ENCODE measurements at regions not wholly inside any gene's neighbourhood (a gene's known extent, or its start where the extent isn't known, plus 50 kb on each side); places are given as distances from the start of the nearest gene placed in this dataset.

DNA sequence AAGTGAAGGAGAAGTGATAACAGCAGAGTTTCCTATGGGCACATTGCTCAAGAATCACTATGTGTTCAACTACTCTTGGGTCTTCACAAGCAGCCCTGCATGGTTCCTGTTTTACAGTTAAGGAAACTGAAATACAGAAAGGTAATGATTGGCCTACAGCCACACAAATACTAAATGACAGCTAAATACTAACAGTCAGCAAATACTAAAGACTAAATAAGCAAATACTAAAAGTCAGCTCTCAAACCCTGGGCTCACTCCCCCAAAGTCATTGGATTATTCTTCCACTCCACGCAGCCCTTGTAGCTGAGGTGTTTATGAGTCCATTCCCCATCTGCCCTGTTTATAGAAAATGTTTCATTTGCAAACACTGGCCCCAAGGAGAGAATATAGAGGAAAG is 372.7 kb upstream of the CDH11 start:
- no peaks in the 10 kb centered on the region for H3K4me1 ChIP-seq
- H3K27me3 ChIP-seq, result no peaks in the 10 kb centered on the region
- H3K36me3 ChIP-seq, result no peaks in the 10 kb centered on the region
- intact Hi-C loops (cut with DNase I; ENCODE audit: low total_unique reads), result no loop called here
- H3K9me3 ChIP-seq, result no peaks in the 10 kb centered on the region
- TF ChIP-seq POLR2AphosphoS5 (IDR thresholded peaks at IDR 0.05) (no peak), CTCF (IDR thresholded peaks at IDR 0.05) (no peak), POLR2A (IDR thresholded peaks at IDR 0.05) (no peak)
- DNase-seq (ENCODE audit: low spot score in 2 of 2), result no peak
- H3K27ac ChIP-seq, result no peak overlapping the region
- no peak overlapping the region for H3K4me3 ChIP-seq

- no peaks in the 10 kb centered on the region for H3K36me3 ChIP-seq
- no peak overlapping the region for H3K27ac ChIP-seq
- intact Hi-C loops (cut with DNase I; ENCODE audit: low total_unique reads), result no loop called here
- H3K27me3 ChIP-seq, result no peaks in the 10 kb centered on the region
- no peaks in the 10 kb centered on the region for H3K4me1 ChIP-seq
- no peak for DNase-seq (ENCODE audit: low spot score in 2 of 2)
- H3K4me3 ChIP-seq, result no peak overlapping the region
- TF ChIP-seq CTCF (IDR thresholded peaks at IDR 0.05) (no peak), POLR2A (IDR thresholded peaks at IDR 0.05) (no peak), POLR2AphosphoS5 (IDR thresholded peaks at IDR 0.05) (no peak)
- H3K9me3 ChIP-seq, result no peaks in the 10 kb centered on the region
Observed at GRCh38 chr16:65494080-65494479, 372.2 kb upstream of the CDH11 start.

DNA sequence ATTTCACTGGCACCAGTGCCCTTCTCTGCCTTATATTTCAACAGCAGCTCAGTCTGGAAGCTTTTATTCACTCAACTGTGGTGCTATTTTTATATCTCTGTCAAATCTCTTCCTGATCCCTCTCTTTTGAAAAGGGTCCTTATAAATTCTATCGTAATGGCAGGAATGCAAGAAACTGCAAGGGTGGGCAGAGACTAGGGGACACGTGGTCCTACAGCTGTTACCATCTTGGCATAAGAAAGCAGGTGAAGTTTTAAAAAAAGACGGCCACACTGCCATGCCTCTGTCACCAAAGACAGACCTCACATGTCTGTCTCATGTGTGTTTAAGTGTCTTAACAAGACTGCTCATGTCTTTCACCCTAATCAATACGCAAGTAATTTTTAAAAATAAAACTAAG is 368.4 kb upstream of the CDH11 start:
- no peak overlapping the region for H3K27ac ChIP-seq
- no peak overlapping the region for H3K4me3 ChIP-seq
- TF ChIP-seq POLR2A (IDR thresholded peaks at IDR 0.05) (no peak), CTCF (IDR thresholded peaks at IDR 0.05) (no peak), POLR2AphosphoS5 (IDR thresholded peaks at IDR 0.05) (no peak)
- no peak for DNase-seq (ENCODE audit: low spot score in 2 of 2)
- no peaks in the 10 kb centered on the region for H3K4me1 ChIP-seq
- no peaks in the 10 kb centered on the region for H3K36me3 ChIP-seq
- H3K9me3 ChIP-seq, result no peaks in the 10 kb centered on the region
- H3K27me3 ChIP-seq, result no peaks in the 10 kb centered on the region
- intact Hi-C loops (cut with DNase I; ENCODE audit: low total_unique reads), result no loop called here

DNA sequence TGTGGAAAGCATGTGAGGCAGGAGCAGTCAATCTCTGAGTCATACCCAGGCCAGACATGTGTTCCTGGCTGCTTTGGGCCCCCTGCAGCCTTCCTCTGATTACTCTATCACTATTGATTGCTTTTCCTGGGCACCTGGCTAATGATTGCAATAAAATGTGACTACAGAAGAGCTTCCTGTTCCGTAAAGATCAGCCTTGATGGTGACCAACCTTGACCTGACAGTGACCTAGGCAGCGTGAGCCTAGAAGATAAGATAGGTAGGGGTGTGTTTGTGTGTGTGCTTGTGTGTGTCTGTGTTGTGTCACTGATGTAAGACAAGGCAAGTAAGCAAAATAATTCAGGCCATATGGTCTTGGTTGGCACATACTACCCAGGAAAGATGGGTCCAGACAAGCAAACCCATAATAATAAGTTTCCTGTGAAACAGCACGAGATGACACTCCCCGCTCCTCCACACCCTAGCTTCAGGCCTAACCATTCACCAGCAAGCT is 367.7 kb upstream of the CDH11 start:
- Histone ChIP-seq H3K36me3 (no peaks in the 10 kb centered on the region), H3K9me3 (no peaks in the 10 kb centered on the region), H3K27me3 (no peaks in the 10 kb centered on the region), H3K4me1 (no peaks in the 10 kb centered on the region), H3K27ac (no peak overlapping the region), H3K4me3 (no peak overlapping the region)
- no peak for DNase-seq (ENCODE audit: low spot score in 2 of 2)
- TF ChIP-seq POLR2AphosphoS5 (IDR thresholded peaks at IDR 0.05), result no peak
- TF ChIP-seq CTCF (IDR thresholded peaks at IDR 0.05), result no peak
- no peak for TF ChIP-seq POLR2A (IDR thresholded peaks at IDR 0.05)
- intact Hi-C loops (cut with DNase I; ENCODE audit: low total_unique reads), result loop anchor here (5.0 kb wide), 1 partner anchor 912 kb away; no protein-coding TSS in a partner anchor

GRCh38 chr16:65487231-65487630 is 365.4 kb upstream of the CDH11 start:
- DNase-seq (ENCODE audit: low spot score in 2 of 2), result no peak
- no peaks in the 10 kb centered on the region for H3K27me3 ChIP-seq
- H3K27ac ChIP-seq, result no peak overlapping the region
- TF ChIP-seq CTCF (IDR thresholded peaks at IDR 0.05) (no peak), POLR2A (IDR thresholded peaks at IDR 0.05) (no peak), POLR2AphosphoS5 (IDR thresholded peaks at IDR 0.05) (no peak)
- no peaks in the 10 kb centered on the region for H3K4me1 ChIP-seq
- H3K4me3 ChIP-seq, result no peak overlapping the region
- intact Hi-C loops (cut with DNase I; ENCODE audit: low total_unique reads), result loop anchor here (5.0 kb wide), 1 partner anchor 910 kb away; no protein-coding TSS in a partner anchor
- H3K9me3 ChIP-seq, result no peaks in the 10 kb centered on the region
- H3K36me3 ChIP-seq, result no peaks in the 10 kb centered on the region

Data from breast epithelium (tissue), 4 donors.